MCF 10A (cell line): ENCODE measurements at regions not wholly inside any gene's neighbourhood (a gene's known extent, or its start where the extent isn't known, plus 50 kb on each side); places are given as distances from the start of the nearest gene placed in this dataset.

Source experiments
- BruUV-seq: library from RNA; stranded (reverse); fragments of 400-500 nt; replicated peaks from 2 replicates; lab custom pipeline; 2021; lab: Mats Ljungman, UMichigan
- CTCF ChIA-PET: fragments of 300-600 bp; sonication (Branson Sonifier 250); formaldehyde crosslinking; extraction: SDS; loops from one replicate; lab custom pipeline; 2021; ENCODE audit warnings: antibody characterized with exemption, inconsistent platforms; lab: Yijun Ruan, JAX
- POLR2A ChIA-PET: fragments of 300-600, 350-650 bp; sonication (Branson Sonifier 250); formaldehyde crosslinking; extraction: SDS; loops from one replicate; lab custom pipeline; 2020; ENCODE audit warnings: antibody characterized with exemption, inconsistent platforms; lab: Yijun Ruan, JAX
- DNase-seq: peaks from one replicate; pipeline ENCODE4 v3.0.0-alpha.2; 2018; ENCODE audit not compliant: unreplicated experiment
- H3K27ac Mint-ChIP-seq: one replicate; pipeline ENCODE4 v1.8.0; 2022; ENCODE audit warnings: mild to moderate bottlenecking, low read depth, mixed read lengths; ENCODE audit not compliant: unreplicated experiment
- H3K27me3 Mint-ChIP-seq: one replicate; pipeline ENCODE4 v1.8.0; 2022; ENCODE audit warnings: mixed read lengths; ENCODE audit not compliant: insufficient read depth, unreplicated experiment
- H3K36me3 Mint-ChIP-seq: one replicate; pipeline ENCODE4 v1.8.0; 2022; ENCODE audit warnings: mild to moderate bottlenecking, moderate library complexity, mixed read lengths; ENCODE audit not compliant: insufficient read depth, unreplicated experiment
- H3K4me1 Mint-ChIP-seq: one replicate; pipeline ENCODE4 v1.8.0; 2022; ENCODE audit warnings: mixed read lengths; ENCODE audit not compliant: insufficient read depth, unreplicated experiment
- H3K4me3 Mint-ChIP-seq: one replicate; pipeline ENCODE4 v1.8.0; 2022; ENCODE audit warnings: mild to moderate bottlenecking, moderate library complexity, mixed read lengths; ENCODE audit not compliant: unreplicated experiment
- H3K9me3 Mint-ChIP-seq: one replicate; pipeline ENCODE4 v1.8.0; 2022; ENCODE audit warnings: mixed read lengths; ENCODE audit not compliant: unreplicated experiment
- CTCF ChIP-seq: fragments of 200-600 bp; IDR thresholded peaks from one replicate; pipeline ENCODE4 v1.8.0; 2022; ENCODE audit warnings: antibody characterized with exemption, mild to moderate bottlenecking; ENCODE audit not compliant: unreplicated experiment
- intact Hi-C: fragments of 100-400 bp; cut with micrococcal nuclease; formaldehyde crosslinking; loops from 2 replicates; pipeline ENCODE4 v1.14.1; 2022

GRCh38 chr11:69912161-69912910, 93.1 kb upstream of the FGF3 start:
- H3K4me3 Mint-ChIP-seq: no peak overlapping the region
- intact Hi-C loops: loop anchor here (10.0 kb wide), 1 partner anchor 228 kb away; no protein-coding TSS in a partner anchor
- BruUV-seq: no TSS peak
- peaks cover 12% of the 10 kb centered on the region for H3K27me3 Mint-ChIP-seq
- CTCF ChIA-PET: interaction anchor here (0.6 to 6.9 kb wide), 13 partner anchors 9 to 1300 kb away, joined by 3 to 29 read pairs (median 4); no protein-coding TSS in a partner anchor
- DNase-seq: no peak
- no peaks in the 10 kb centered on the region for H3K9me3 Mint-ChIP-seq
- H3K36me3 Mint-ChIP-seq: peaks cover under 1% of the 10 kb centered on the region
- H3K27ac Mint-ChIP-seq: no peak overlapping the region
- no peak for TF ChIP-seq CTCF
- H3K4me1 Mint-ChIP-seq: peaks cover 11% of the 10 kb centered on the region
- POLR2A ChIA-PET: interaction anchor here (0.6 kb wide), 1 partner anchor 135 kb away, joined by 4 read pairs; no protein-coding TSS in a partner anchor

- intact Hi-C loops: loop anchor here (10.0 kb wide), 1 partner anchor 228 kb away; no protein-coding TSS in a partner anchor
- Mint-ChIP-seq H3K27ac (no peak overlapping the region), H3K9me3 (no peaks in the 10 kb centered on the region), H3K4me1 (peaks cover 11% of the 10 kb centered on the region), H3K27me3 (peaks cover 15% of the 10 kb centered on the region), H3K36me3 (peaks cover 7% of the 10 kb centered on the region), H3K4me3 (no peak overlapping the region)
- CTCF ChIA-PET: interaction anchor here (0.6 to 6.9 kb wide), 13 partner anchors 9 to 333 kb away, joined by 3 to 29 read pairs (median 4); no protein-coding TSS in a partner anchor
- DNase-seq: peak; percentile 23
- POLR2A ChIA-PET: interaction anchor here (0.6 to 0.7 kb wide), 3 partner anchors 16 to 244 kb away, joined by 3 to 4 read pairs (median 3); no protein-coding TSS in a partner anchor
- peak; percentile 29 for TF ChIP-seq CTCF
- BruUV-seq: no TSS peak
These were observed 93.8 kb upstream of the FGF3 start for GRCh38 chr11:69912911-69913451.

GRCh38 chr11:69913591-69914285, 94.5 kb upstream of the FGF3 start:
- Mint-ChIP-seq H3K9me3 (no peaks in the 10 kb centered on the region), H3K4me1 (peaks cover 11% of the 10 kb centered on the region), H3K4me3 (no peak overlapping the region), H3K27me3 (peaks cover 18% of the 10 kb centered on the region), H3K36me3 (peaks cover 7% of the 10 kb centered on the region), H3K27ac (no peak overlapping the region)
- no peak for DNase-seq
- ChIA-PET POLR2A (interaction anchor here (0.6 to 0.7 kb wide), 3 partner anchors 15 to 243 kb away, joined by 3 read pairs; no protein-coding TSS in a partner anchor), CTCF (interaction anchor here (0.6 to 6.9 kb wide), 10 partner anchors 25 to 334 kb away, joined by 3 to 29 read pairs (median 4); no protein-coding TSS in a partner anchor)
- no TSS peak for BruUV-seq
- intact Hi-C loops: loop anchor here (10.0 kb wide), 1 partner anchor 229 kb away; no protein-coding TSS in a partner anchor
- TF ChIP-seq CTCF: no peak
